ENCODE measurements at regions not wholly inside any gene's neighbourhood (a gene's known extent, or its start where the extent isn't known, plus 50 kb on each side); places are given as distances from the start of the nearest gene placed in this dataset.
"Not testable (repeated sequence)": the region's sequence is repeated elsewhere in the genome, so short reads cannot be mapped to it uniquely, and the experiment has no call there.

DNA sequence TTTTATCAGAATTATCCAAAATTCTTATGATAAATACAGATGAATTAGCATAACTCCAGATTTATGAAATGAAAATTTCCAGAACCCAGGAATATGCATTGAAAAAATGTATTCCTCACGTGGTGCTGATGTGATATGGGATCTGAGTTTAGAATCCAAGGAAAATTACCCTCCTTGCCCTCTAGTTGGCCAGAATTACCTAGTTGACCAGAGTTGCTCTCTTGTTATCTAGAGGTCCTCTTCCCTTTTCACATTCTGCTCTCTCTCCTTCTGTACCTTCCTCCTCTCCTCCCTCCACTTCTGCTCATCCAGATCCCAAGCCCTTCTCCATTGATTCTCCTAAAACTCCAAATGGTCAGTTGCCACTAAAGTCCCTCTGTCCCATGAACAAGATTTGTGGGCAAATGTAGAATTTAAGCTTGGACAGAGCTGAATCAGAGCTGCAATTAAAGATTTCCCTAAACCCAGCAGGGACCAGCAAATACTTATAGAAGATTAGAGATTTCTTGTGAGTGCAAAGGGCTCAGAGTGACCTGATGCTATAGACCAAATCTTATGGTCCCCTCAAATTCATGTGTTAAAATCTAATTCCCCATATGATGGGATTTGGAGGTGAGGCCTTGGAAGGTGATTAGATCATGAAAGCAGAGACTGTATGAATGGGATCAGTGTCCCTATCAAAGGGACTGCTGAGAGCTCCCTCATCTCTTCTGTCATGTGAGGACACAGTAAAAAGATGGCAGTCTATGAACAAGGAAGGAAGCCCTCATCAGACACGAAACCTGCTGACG is 103.2 kb upstream of the IGLL5 start:
- DNase-seq, result no peak

GRCh38 chr22:22785316-22786065 is 102.1 kb upstream of the IGLL5 start:
- no peak for DNase-seq

DNA sequence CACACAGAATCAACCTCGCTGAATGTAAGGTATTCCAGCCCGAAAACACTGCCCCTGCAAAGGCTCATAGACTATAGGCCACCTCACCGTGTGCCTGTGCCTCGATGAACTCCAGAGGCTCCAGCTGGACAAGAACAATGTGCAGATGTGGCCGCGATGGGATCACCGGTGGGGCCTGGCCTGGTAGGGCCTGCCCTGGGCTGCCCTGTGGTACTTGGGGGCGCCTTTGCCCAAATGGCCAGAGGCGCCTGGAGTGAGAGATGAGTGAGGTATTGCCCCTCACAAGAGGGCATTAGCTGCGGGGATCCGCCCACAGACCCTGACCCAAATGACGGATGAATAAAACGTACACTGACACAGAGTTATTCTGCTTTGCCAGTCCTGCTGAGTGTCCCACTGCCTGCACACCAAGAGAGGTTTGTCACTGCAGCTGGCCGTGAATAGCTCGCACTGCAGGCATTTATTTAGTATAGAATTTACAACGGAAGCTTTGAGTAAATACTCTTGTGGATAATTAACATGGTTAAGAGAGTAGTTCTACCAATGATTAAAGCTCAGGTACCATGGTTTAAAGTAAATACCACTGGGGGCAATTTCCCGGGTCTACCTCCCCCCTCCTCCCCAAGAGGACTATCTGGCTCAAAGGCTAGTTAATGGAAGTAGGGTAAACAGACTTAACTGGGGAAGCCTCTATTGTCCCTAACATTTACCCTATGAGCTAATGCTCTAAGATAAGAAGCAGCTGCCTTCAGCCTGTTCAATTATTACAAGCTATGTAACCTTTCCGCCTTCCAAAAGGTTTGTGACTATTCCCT is 101.1 kb upstream of the IGLL5 start:
- no peak for DNase-seq

DNA sequence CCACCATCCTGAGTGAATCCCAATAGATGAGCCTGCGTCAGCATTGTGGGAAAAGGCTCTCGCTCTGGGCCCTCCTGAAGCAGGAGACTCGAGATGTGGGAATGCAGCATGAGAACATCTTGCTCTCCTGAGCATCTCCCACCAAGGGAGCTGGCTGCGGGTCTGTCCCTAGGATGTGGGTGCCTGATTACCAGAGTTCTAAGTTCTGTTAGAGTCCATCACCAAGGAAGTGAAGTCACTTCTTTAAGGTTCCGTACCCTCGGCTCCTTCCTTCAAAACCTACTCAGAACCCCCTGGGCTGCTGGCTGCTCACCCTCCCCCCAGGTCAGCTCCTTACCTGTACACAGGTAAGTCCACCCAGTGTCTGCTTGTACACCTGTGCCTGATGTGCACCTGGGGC is 100.5 kb upstream of the IGLL5 start:
- no peak for DNase-seq

- DNase-seq, result peak; percentile 76 to 78
These were observed 99.7 kb upstream of the IGLL5 start for GRCh38 chr22:22787786-22788459.

DNA sequence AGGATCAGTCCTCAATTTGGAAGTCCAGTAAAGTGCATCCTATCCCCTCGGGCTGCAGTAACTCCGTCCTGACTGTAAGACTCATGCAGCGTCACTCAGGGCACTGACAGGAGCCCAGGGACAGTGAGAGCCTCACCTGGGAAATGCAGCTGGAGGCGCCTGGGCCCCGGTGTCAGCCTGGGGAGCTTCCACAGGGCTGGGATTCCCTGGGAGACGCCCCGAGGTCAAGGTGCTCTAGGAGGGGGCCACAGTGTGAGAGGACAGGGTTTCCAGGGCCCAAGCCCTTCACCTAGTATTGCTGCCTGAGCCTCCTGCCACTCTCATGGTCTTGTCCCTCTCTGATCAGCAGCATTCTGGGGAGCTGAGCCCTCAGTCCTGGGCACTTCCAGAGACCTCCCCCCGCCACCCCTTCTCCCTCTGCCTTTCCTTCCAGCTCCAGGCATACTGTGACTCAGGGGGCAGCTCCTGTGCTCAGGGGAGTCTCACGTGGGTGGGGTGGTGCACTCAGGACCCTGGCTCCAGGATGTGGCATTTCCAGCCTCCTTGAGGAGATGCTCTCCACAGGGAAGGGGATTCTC is 99.1 kb upstream of the IGLL5 start:
- no peak for DNase-seq

- DNase-seq, result no peak
These were observed 98.2 kb upstream of the IGLL5 start for GRCh38 chr22:22789233-22789921.

- DNase-seq, result no peak
These were observed 97.4 kb upstream of the IGLL5 start for GRCh38 chr22:22789922-22790845.

GRCh38 chr22:22791438-22792181 is 96.0 kb upstream of the IGLL5 start:
- DNase-seq, result no peak

GRCh38 chr22:22792205-22792786 is 95.3 kb upstream of the IGLL5 start:
- not testable (repeated sequence) for DNase-seq

- DNase-seq, result not testable (repeated sequence)
These were observed 92.0 kb upstream of the IGLL5 start for GRCh38 chr22:22795639-22796038.

GRCh38 chr22:22796724-22797123 is 90.9 kb upstream of the IGLL5 start:
- no peak for DNase-seq

DNA sequence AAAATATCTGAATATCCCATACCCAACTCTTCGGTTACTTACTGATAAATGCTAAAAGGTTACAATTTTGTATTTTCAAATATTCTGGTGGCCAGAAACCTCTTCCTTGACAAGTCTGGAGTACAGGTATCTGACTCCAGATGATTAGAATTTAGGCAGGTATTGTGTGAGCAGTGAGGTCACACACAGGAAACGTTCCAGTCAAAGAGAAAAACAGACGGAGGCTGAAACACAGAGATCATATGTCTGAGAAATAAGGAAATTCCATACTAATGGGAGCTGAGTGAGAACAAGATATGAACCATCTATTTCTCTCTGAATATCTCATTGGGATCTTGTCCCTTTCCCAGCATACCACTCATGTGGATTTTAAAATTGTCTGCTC is 89.4 kb upstream of the IGLL5 start:
- no peak for DNase-seq

- no peak for DNase-seq
These were observed 88.9 kb upstream of the IGLL5 start for GRCh38 chr22:22798716-22799115.

DNA sequence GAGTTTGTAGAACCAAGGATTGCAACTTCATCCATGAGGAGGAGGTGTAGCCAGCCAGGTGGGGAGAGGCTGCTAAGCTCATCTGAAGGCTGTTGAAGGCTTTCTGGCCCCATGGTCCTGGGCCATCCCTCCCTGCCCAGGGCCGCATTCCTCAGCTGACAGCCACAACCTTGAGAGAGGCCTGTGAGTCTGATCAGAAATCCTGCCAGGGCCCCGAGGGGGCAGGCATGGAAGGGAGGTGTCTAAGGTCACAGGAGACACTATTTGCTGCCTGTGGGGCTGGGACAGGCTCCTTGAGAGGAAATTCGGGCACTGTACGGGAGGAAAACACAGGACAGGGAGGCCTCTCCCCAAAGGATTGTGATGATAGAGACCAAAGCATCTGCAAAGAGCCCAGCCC is 88.1 kb upstream of the IGLL5 start:
- DNase-seq, result no peak

GRCh38 chr22:22800716-22801115 is 86.9 kb upstream of the IGLL5 start:
- no peak for DNase-seq

GRCh38 chr22:22802339-22802970 is 85.2 kb upstream of the IGLL5 start:
- DNase-seq, result peak in 1 of 2 donors; percentile 52

- no peak for DNase-seq
These were observed 84.2 kb upstream of the IGLL5 start for GRCh38 chr22:22803285-22803853.

DNA sequence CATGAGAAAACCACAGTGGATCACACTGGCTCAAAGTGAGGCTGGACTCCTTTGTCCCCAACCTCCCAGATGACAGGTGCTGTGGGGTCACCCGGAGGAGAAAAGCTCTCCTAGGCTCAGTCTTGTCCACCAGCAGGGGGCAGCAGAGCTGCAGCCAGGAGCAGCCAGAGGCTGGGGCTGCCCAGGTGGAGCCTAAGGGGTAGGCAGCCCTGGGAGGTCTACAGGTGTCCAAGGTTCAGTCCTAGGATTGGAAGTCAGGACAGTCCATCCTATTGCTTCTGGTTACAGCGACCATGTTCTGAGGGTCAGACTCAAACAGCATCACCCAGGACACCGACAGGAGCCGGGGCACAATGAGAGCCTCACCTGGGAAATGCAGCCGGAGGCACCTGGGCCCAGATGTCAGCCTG is 77.6 kb upstream of the IGLL5 start:
- DNase-seq, result peak; percentile 71 to 84
